ENCODE measurements at regions not wholly inside any gene's neighbourhood (a gene's known extent, or its start where the extent isn't known, plus 50 kb on each side); places are given as distances from the start of the nearest gene placed in this dataset.

DNA sequence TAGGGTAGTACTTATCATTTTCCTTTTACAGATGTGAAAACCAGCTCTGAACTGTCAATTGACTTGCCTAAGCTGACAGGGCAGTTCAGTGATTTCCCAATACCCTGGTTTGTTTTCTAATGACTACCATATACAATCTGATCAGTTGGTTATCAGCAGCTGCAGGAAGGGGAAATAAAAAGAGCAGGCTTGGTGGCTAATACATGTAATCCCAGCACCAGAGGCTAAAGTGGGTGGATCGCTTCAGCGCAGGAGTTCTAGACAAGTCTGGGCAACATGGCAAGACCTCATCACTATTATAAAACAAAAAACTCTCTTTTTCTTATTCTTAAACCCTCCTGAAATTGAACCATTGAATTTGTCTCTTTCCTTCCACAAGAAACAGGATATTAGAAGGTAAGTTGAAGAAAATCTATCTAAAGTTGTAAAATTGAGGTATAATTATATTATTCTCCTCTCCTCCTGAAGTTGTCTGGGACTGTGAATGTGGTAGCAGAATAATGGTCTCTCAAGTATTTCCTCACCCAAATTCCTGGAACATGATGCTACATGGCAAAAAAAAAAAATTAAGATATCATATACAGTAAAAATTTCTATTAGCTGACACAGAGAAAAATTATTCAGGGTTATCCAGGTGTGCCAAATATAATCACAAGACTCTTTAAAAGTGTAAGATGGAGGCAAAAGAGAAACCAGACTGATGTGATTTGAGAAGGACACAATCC is 1441.6 kb downstream of the SUCLG1 start:
- TF ChIP-seq EP300 (IDR thresholded peaks at IDR 0.05) (no peak), POLR2A (IDR thresholded peaks at IDR 0.05) (no peak)
- TF ChIP-seq, protein P1, sequence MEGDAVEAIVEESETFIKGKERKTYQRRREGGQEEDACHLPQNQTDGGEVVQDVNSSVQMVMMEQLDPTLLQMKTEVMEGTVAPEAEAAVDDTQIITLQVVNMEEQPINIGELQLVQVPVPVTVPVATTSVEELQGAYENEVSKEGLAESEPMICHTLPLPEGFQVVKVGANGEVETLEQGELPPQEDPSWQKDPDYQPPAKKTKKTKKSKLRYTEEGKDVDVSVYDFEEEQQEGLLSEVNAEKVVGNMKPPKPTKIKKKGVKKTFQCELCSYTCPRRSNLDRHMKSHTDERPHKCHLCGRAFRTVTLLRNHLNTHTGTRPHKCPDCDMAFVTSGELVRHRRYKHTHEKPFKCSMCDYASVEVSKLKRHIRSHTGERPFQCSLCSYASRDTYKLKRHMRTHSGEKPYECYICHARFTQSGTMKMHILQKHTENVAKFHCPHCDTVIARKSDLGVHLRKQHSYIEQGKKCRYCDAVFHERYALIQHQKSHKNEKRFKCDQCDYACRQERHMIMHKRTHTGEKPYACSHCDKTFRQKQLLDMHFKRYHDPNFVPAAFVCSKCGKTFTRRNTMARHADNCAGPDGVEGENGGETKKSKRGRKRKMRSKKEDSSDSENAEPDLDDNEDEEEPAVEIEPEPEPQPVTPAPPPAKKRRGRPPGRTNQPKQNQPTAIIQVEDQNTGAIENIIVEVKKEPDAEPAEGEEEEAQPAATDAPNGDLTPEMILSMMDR (IDR thresholded peaks at IDR 0.05) = no peak
- Histone ChIP-seq H3K4me1 (ENCODE audit: insufficient read depth) (no peaks in the 10 kb centered on the region), H3K4me3 (no peak overlapping the region), H3K27ac (no peak overlapping the region), H3K27me3 (no peaks in the 10 kb centered on the region), H3K9me3 (no peaks in the 10 kb centered on the region), H3K36me3 (no peaks in the 10 kb centered on the region)
- DNase-seq = no peak
- 95 to 98% (median 97%) methylated on average over 2 of the region's 2 CpGs for WGBS, 3 donors
- intact Hi-C loops (cut with DNase I) = no loop called here

DNA sequence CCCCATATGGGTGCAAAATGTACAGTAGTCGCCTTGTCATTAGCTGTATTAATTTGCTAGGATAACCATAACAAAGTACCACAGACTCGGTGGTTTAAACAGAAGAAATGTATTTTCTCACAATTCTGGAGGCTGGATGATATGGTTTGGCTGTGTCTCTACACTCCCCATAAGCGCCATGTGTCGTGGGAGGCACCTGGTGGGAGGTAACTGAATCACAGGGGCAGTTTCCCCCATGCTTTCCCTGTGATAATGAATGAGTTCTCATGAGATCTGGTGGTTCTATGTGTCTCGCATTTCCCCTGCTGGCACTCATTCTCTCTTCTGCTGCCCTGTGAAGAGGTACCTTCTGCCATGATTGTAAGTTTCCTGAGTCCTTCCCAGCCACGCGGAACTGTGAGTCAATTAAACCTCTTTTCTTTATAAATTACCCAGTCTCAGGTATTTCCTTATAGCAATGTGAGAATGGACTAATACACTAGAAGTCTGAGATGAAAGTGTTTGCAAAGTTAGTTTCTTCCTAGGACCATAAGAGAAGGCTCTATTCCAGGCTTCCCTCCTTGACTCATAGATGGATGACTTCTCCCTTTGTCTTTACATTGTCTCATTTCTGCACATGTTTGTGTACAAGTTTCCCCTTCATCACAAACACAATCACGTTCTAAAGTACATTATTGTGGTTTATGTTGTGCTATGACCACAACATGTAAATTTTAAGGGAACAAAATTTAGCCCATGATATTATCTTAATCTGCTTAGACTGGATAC is 1442.6 kb downstream of the SUCLG1 start:
- Histone ChIP-seq H3K36me3 (no peaks in the 10 kb centered on the region), H3K27me3 (no peaks in the 10 kb centered on the region)
- WGBS, 3 donors = 83 to 87% (median 84%) methylated on average over 8 of the region's 8 CpGs

DNA sequence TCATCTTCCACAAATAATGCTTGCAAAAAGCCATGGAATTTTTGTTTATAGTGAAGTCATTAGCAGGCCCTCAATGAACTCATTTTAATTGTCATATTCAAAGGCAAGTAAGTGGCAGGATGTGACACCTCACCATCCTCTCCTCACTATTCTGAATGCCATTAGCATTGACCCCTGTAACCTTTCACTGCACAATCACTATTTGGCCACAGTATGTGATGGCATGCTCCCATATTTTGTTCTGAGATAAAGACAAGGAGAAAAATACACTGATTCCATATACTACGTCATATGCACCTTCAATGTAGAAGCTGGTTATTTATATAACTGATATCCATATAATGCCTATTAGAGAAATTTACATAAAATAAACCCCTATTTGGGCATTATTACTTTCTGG is 1443.2 kb downstream of the SUCLG1 start:
- intact Hi-C loops (cut with DNase I) = no loop called here
- Histone ChIP-seq H3K4me3 (no peak overlapping the region), H3K27me3 (no peaks in the 10 kb centered on the region), H3K4me1 (ENCODE audit: insufficient read depth) (no peaks in the 10 kb centered on the region), H3K9me3 (no peaks in the 10 kb centered on the region), H3K27ac (no peak overlapping the region), H3K36me3 (no peaks in the 10 kb centered on the region)
- DNase-seq = no peak
- WGBS, 3 donors = 85 to 93% (median 92%) methylated on average over 1 of the region's 1 CpG
- TF ChIP-seq EP300 (IDR thresholded peaks at IDR 0.05) = no peak
- TF ChIP-seq, protein P1 (IDR thresholded peaks at IDR 0.05) = no peak
- TF ChIP-seq POLR2A (IDR thresholded peaks at IDR 0.05) = no peak

More for the DNA sequence above, 1442.6 kb downstream of the SUCLG1 start:
- intact Hi-C loops (cut with DNase I) = no loop called here
- DNase-seq = no peak
- H3K27ac ChIP-seq = no peak overlapping the region
- H3K4me3 ChIP-seq = no peak overlapping the region
- H3K9me3 ChIP-seq = no peaks in the 10 kb centered on the region
- TF ChIP-seq, protein P1 (IDR thresholded peaks at IDR 0.05) = no peak
- TF ChIP-seq POLR2A (IDR thresholded peaks at IDR 0.05) (no peak), EP300 (IDR thresholded peaks at IDR 0.05) (no peak)
- H3K4me1 ChIP-seq (ENCODE audit: insufficient read depth) = no peaks in the 10 kb centered on the region

DNA sequence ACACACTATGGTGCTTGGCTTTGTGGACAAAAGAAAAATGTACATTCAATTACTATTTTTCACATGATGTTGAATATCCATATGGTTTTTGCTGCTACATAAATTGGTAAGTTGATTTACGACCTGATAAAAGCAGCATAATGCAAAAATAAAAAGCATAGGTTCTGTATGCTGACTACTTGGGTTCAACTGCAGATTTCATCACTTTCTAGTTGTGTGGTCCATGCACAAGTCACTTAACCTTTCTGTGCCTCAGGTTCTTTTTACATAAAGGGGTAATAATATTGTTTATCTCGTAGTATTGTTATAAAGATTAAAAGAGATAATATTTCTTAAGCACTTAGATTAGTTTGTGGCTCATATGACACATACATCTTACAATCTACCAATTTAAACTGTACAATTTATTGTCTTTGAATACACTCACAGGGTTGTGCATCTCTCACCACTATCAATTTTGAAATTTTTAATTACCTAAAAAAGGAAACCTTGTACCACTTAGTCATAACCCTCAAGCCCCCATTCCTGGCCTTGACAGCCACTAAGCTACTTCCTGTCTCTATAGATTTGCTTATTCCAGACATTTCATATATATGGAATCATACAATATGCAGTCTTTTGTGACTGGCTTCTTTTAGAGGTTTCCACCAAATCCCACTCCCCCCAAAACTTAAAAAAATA is 1443.9 kb downstream of the SUCLG1 start:
- WGBS, 3 donors = 67 to 70% (median 69%) methylated on average over 2 of the region's 2 CpGs
- no peaks in the 10 kb centered on the region for H3K27me3 ChIP-seq
- no peak for TF ChIP-seq EP300 (IDR thresholded peaks at IDR 0.05)
- intact Hi-C loops (cut with DNase I) = no loop called here
- H3K27ac ChIP-seq = no peak overlapping the region
- no peaks in the 10 kb centered on the region for H3K9me3 ChIP-seq
- no peak overlapping the region for H3K4me3 ChIP-seq
- DNase-seq = no peak
- H3K4me1 ChIP-seq (ENCODE audit: insufficient read depth) = no peaks in the 10 kb centered on the region
- no peaks in the 10 kb centered on the region for H3K36me3 ChIP-seq

Measured in ovary (tissue), 7 donors.